GM12891 (cell line): ENCODE measurements at regions not wholly inside any gene's neighbourhood (a gene's known extent, or its start where the extent isn't known, plus 50 kb on each side); places are given as distances from the start of the nearest gene placed in this dataset.

Experiments used
- POLR2A ChIP-seq: IDR thresholded peaks from 2 replicates; pipeline ENCODE4 v1.6.1; 2011; ENCODE audit warnings: low read depth, low read length, control low read depth
- POLR2AphosphoS5 ChIP-seq: IDR thresholded peaks from 2 replicates; pipeline ENCODE4 v1.6.1; 2011; ENCODE audit warnings: low read depth, low read length, control low read depth
- POU2F2 ChIP-seq: IDR thresholded peaks from 2 replicates; pipeline ENCODE4 v1.6.1; 2011; ENCODE audit warnings: low read depth, mild to moderate bottlenecking, control low read depth, low read length, moderate library complexity

- TF ChIP-seq POLR2A (no peak), POU2F2 (no peak), POLR2AphosphoS5 (no peak)
Measured at GRCh38 chr11:69232821-69233743, 60.9 kb upstream of the MYEOV start.
